Testis (tissue), 2 donors: ENCODE measurements at regions not wholly inside any gene's neighbourhood (a gene's known extent, or its start where the extent isn't known, plus 50 kb on each side); places are given as distances from the start of the nearest gene placed in this dataset.

ENCODE experiments used
- CTCF ChIP-seq, 3 experiments: fragments of 450-650 bp in 2 of 3; fragments of 200-600 bp in 1 of 3; sonication (generic) in 1 of 3; IDR thresholded peaks; one replicate each; pipeline ENCODE4 v1.5.1; 2016 to 2019; ENCODE audit warnings: antibody characterized with exemption in 3 of 3, mild to moderate bottlenecking in 2 of 3, moderate library complexity in 1 of 3
- POLR2A ChIP-seq: fragments of 450-650 bp; IDR thresholded peaks from one replicate; pipeline ENCODE4 v1.6.1; 2017; ENCODE audit warnings: antibody characterized with exemption, mild to moderate bottlenecking, moderate library complexity

DNA sequence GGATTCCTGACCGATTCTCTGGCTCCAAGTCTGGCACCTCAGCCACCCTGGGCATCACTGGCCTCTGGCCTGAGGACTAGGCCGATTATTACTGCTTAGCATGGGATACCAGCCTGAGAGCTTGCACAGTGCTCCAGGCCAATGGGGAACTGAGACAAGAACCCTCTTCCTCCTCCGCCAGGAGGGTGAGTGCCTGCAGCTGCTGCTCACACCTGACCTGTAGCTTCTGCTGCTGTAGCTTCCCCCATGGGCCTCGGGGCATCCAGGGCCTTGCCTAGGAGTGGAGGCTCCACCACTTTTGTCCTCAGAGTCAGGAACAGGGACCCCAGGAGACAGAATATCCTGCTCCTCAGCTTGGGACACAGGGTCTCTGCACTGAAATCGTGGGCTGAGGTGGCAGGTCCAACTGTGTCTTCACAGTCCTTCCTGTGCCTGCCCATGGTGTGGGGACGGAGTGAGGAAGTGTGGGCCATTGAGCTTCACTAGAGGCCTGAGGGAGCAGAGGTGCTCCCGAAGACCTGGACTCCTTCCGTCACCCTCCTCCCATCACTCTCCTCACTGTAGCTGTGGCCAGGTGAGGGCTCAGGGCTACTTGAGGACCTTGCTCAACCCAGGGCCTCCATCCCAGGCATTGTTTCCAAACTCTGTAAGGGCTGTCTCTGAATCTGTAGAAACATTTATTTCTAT lies 103.8 kb downstream of the ZNF280B start:
- TF ChIP-seq CTCF (IDR thresholded peaks at IDR 0.05) = no peak
- TF ChIP-seq POLR2A = no peak
